Progenitor cell of endocrine pancreas (in vitro differentiated cells): ENCODE measurements at regions not wholly inside any gene's neighbourhood (a gene's known extent, or its start where the extent isn't known, plus 50 kb on each side); places are given as distances from the start of the nearest gene placed in this dataset.

Source experiments
- DNase-seq: peaks from one replicate; pipeline ENCODE4 v3.0.0; 2021; ENCODE audit warnings: low spot score; ENCODE audit not compliant: unreplicated experiment
- H3K27ac Mint-ChIP-seq: 2 replicates; pipeline ENCODE4 v1.8.0; 2021; ENCODE audit warnings: mild to moderate bottlenecking, moderate library complexity, mixed read lengths
- H3K27me3 Mint-ChIP-seq: 2 replicates; pipeline ENCODE4 v1.8.0; 2021; ENCODE audit warnings: mixed read lengths
- H3K36me3 Mint-ChIP-seq: 2 replicates; pipeline ENCODE4 v1.8.0; 2022; ENCODE audit warnings: mixed read lengths; ENCODE audit not compliant: insufficient read depth
- H3K4me1 Mint-ChIP-seq: 2 replicates; pipeline ENCODE4 v1.8.0; 2021; ENCODE audit warnings: low read depth, mixed read lengths
- H3K4me3 Mint-ChIP-seq: 2 replicates; pipeline ENCODE4 v1.8.0; 2021; ENCODE audit warnings: low read depth, mild to moderate bottlenecking, moderate library complexity, mixed read lengths
- H3K9me3 Mint-ChIP-seq: 2 replicates; pipeline ENCODE4 v1.8.0; 2021; ENCODE audit warnings: low read depth, mixed read lengths
- TF ChIP-seq, protein P1 (sequence below): fragments of 200-600 bp; sonication (generic); IDR thresholded peaks from one replicate; pipeline ENCODE4 v1.5.0; 2021; ENCODE audit warnings: antibody characterized with exemption, mild to moderate bottlenecking; ENCODE audit not compliant: unreplicated experiment

DNA sequence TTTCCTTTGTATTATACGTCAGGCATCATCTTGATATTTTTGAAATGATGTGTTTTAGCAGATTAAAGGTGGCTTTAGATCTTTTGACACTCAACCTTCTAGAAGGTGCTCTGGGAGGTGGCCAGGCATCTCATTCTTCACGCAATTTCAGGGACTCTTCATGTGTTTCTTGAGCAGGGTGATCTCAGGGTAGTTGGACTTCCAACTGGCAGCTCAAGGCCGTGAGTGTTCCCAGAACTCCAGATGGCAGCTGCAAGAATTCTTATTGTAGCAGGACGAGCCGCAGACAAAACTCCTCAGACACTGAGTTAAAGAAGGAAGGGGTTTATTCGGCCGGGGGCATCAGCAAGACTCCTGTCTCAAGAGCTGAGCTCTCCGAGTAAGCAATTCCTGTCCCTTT lies 82.5 kb upstream of the UBAC2 start:
- DNase-seq: no peak
- Mint-ChIP-seq H3K9me3 (peaks cover 5% of the 10 kb centered on the region), H3K27ac (no peak overlapping the region), H3K36me3 (no peaks in the 10 kb centered on the region), H3K4me1 (no peaks in the 10 kb centered on the region), H3K27me3 (peaks cover 4% of the 10 kb centered on the region), H3K4me3 (no peak overlapping the region)
- TF ChIP-seq, protein P1, sequence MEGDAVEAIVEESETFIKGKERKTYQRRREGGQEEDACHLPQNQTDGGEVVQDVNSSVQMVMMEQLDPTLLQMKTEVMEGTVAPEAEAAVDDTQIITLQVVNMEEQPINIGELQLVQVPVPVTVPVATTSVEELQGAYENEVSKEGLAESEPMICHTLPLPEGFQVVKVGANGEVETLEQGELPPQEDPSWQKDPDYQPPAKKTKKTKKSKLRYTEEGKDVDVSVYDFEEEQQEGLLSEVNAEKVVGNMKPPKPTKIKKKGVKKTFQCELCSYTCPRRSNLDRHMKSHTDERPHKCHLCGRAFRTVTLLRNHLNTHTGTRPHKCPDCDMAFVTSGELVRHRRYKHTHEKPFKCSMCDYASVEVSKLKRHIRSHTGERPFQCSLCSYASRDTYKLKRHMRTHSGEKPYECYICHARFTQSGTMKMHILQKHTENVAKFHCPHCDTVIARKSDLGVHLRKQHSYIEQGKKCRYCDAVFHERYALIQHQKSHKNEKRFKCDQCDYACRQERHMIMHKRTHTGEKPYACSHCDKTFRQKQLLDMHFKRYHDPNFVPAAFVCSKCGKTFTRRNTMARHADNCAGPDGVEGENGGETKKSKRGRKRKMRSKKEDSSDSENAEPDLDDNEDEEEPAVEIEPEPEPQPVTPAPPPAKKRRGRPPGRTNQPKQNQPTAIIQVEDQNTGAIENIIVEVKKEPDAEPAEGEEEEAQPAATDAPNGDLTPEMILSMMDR: no peak

- Mint-ChIP-seq H3K9me3 (peaks cover 5% of the 10 kb centered on the region), H3K27me3 (peaks cover 8% of the 10 kb centered on the region), H3K36me3 (no peaks in the 10 kb centered on the region), H3K4me1 (no peaks in the 10 kb centered on the region), H3K4me3 (no peak overlapping the region), H3K27ac (no peak overlapping the region)
- TF ChIP-seq, protein P1: no peak
- DNase-seq: no peak
These were observed 81.0 kb upstream of the UBAC2 start for GRCh38 chr13:99119656-99120055.

DNA sequence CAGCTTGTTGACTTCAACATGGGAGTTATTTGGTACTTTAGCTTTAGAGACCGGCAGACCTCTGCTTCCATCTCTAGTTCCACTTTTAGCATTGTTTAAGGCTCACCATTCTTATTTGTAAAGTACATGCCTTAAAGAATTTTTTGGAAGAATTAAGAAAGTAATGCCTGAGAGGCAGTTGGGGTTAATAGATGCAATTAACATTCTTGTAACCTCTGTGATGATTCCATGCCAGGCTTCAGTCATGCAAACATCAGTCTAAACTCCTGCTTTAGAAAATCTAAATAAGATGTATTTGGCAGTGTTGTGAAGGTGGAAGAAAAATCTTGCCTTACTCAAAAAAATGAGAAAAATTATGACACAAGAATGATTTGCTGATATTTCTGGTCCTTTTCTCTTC lies 79.9 kb upstream of the UBAC2 start:
- Mint-ChIP-seq H3K27me3 (peaks cover 8% of the 10 kb centered on the region), H3K27ac (no peak overlapping the region)

GRCh38 chr13:99122171-99122570 lies 78.5 kb upstream of the UBAC2 start:
- Mint-ChIP-seq H3K36me3 (no peaks in the 10 kb centered on the region), H3K4me3 (no peak overlapping the region), H3K27me3 (peaks cover 8% of the 10 kb centered on the region)

More for the DNA sequence above, 79.9 kb upstream of the UBAC2 start:
- Mint-ChIP-seq H3K9me3 (peaks cover 5% of the 10 kb centered on the region), H3K4me1 (no peaks in the 10 kb centered on the region), H3K4me3 (no peak overlapping the region), H3K36me3 (no peaks in the 10 kb centered on the region)
- TF ChIP-seq, protein P1: no peak
- no peak for DNase-seq

DNA sequence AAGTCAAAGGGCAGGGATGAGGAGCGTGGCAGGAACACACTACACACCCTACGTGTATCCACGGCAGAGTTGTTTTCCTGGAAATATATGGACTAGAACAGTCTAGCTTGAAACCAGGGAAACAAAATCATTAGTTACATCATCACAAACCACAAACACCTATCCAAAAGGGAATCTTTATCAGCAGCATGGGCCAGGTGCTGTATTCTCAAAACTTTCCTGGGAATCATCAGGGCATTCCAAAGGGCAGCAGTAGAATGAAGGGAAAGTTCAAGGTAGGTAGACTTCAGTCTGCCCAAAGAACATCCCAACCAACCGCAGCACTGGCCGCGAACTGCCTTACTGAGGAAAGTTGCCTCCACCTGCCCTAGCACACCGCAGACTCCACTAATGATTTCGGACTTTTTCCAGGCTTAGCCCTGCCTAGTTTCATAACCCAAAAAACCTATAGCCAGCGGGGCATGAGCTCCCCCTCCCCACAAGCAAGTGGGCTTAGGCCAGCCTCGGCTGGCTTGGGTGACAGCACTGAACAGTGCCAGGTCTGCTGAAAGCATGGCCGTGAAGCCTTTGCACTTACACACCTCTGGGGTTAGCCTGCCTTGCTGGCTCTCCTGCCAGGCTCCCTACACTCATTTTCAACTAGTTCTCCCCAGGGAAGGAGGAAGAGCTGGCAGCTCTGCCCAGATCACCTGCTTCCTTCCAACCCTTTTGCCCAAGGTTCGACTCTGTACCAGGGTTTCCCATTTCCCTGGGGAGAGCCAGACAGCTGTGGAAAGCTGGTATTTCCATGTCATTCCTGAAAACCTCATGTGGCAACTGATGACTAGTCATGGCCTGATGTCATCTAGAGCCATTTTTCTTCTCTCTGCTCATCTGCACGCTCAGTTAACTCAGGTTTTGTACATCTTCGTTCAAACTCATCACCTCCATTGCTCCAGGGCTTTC lies 77.3 kb upstream of the UBAC2 start:
- Mint-ChIP-seq H3K27me3 (peaks cover 8% of the 10 kb centered on the region), H3K36me3 (no peaks in the 10 kb centered on the region), H3K4me3 (no peak overlapping the region), H3K4me1 (no peaks in the 10 kb centered on the region), H3K27ac (no peak overlapping the region), H3K9me3 (peaks cover 5% of the 10 kb centered on the region)
- TF ChIP-seq, protein P1: no peak
- no peak for DNase-seq

More at GRCh38 chr13:99122171-99122570, 78.5 kb upstream of the UBAC2 start:
- Mint-ChIP-seq H3K4me1 (no peaks in the 10 kb centered on the region), H3K27ac (no peak overlapping the region), H3K9me3 (peaks cover 5% of the 10 kb centered on the region)
- TF ChIP-seq, protein P1: no peak
- no peak for DNase-seq
